Dedifferentiated amniotic fluid mesenchymal stem cell (primary cell): ENCODE measurements at regions not wholly inside any gene's neighbourhood (a gene's known extent, or its start where the extent isn't known, plus 50 kb on each side); places are given as distances from the start of the nearest gene placed in this dataset.
"Not testable (repeated sequence)": the region's sequence is repeated elsewhere in the genome, so short reads cannot be mapped to it uniquely, and the experiment has no call there.

Experiments used
- DNase-seq: peaks from one replicate; pipeline ENCODE4 v3.0.0-alpha.2; 2016; ENCODE audit errors: extremely low spot score

DNA sequence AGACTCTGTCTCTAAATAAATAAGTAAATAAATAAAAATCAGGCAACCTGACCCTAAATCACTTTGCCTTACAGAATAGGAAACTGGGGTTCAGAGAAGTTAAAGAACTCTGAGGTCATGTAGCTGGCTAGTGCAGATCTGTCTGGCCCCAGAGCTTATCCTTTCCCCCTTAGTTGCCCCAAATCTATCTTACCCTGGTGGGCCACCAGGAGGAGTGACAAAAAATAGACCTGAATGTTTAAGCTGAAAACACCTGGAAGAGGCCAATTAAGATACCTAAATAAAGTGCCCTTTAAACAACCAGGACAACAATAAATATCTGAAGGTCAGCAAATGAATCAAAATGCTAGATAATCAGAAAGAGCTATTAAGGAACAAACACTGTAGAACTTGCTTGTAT lies 59.7 kb downstream of the TEX35 start:
- no peak for DNase-seq

DNA sequence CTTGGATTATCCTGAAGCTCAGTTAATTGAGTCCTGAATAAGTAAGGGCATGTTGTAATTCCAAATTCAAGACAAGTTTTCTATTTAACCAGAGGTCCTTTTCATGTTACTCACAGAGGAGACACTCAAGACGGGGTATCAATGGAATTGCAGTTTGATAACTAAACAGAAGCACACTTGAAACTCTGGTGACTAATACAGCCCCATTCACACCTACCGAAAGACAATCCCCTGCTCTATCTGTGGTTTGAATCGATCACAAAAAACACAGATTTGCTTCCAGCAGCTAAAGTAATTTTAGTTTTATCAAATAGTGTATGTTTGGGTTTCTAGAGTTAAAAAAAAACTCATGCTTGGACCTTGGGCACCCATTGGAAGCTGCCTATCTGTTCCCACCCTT lies 60.4 kb downstream of the TEX35 start:
- no peak for DNase-seq

DNA sequence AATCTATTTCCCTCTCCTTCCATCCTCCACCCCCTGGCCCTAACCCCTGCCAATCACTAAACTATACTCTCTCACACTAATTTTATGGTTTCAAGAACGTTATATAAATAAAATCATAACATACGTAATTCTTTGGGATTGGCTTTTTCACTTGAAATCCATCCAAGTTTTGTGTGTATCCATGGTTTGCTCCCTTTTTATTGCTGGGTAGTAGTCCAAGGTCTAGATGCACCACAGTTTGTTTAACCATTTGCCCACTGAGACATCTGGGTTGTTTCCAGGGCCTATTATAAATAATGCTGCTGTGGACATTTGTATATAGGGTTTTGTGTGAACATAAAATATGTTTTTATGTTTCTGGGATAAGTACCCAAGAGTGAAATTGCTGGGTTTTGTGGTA lies 61.4 kb downstream of the TEX35 start:
- DNase-seq, result no peak

DNA sequence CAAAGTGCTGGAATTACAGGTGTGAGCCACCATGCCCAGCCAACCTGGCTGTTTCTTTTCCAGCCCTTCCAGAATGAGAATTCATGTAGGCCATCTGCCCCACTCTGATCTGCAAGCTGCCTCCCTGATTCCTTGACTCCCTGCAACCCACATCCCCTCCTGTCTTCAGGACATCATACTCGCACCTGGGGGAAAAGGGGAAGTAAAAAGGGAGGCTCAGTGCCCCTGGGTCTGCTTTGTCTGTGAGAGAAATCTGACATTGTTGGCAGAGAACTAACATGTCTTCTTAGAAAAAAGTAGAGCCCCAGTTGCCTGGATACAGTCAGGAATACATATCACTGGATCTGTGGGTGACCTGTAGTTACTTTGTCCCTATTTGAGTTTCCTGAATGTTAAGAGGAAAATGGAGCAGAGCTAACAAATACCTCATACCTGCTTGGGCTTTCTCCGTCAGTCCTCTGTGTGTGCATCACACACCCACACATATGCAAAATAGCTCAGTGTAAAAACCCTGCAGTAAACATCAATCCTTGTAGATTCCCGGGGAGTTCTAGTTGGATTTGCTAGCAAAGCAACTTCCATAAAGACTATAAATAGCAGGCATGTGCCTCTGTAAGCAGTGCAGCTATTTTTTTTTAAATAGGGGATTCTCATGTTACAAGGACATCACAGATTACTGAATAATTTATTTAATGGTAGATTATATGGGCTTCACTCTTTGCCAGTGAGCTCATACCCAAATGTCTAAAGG lies 62.9 kb downstream of the TEX35 start:
- no peak for DNase-seq

DNA sequence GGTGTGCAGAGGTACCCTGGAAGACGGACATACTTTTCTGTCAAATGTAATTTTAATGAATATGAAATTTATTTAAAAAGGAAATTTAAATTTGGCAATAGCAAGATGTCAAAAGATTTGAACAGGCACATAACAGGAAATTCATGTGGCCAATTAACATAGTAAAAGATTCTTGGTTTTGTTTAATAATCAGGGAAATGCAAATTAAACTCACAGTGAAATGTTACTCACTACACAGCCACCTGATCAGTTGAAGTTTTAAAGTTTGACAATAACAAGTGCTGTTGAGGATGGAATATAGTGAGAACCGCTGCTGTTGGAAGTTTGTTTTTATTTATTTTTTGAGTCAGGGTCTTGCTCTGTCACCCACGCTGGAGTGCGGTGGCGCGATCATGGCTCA lies 63.9 kb downstream of the TEX35 start:
- no peak for DNase-seq

DNA sequence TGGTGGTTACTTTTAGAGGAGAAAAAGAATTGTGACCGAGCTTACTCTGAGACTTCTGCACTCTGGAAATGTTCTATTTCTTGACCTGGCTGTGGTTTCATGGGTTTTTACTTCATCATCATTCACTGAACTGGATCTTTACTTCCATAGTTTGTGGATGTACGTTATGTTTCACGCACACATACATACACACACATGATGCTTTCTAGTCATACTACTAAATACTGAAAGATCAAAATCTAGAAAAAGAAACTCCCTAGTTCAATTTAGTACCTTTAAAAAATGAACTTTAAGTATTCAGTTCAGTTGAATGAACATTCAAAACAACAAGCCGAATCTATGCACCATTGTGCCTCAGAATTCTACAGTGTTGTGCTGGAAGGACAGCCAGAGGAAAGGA lies 65.0 kb downstream of the TEX35 start:
- DNase-seq, result no peak

DNA sequence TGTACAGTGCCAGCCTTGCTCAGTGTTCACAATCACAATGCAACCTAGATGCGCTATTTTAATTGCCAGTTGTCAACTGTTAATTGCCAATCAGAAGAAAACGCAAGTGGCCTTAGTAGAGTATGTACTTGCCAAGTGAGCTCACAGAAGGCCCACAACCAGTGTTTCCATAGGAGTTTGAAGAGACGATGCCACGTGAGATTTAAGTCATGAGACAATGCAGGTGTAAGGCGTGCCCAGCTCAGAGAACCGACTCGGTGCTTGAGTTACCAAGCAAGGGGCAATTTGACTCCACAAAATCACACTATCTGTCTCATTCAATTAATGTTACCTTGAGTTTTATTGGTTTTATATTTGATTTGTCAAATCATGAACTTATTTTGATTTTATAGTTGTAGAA lies 65.6 kb downstream of the TEX35 start:
- no peak for DNase-seq

DNA sequence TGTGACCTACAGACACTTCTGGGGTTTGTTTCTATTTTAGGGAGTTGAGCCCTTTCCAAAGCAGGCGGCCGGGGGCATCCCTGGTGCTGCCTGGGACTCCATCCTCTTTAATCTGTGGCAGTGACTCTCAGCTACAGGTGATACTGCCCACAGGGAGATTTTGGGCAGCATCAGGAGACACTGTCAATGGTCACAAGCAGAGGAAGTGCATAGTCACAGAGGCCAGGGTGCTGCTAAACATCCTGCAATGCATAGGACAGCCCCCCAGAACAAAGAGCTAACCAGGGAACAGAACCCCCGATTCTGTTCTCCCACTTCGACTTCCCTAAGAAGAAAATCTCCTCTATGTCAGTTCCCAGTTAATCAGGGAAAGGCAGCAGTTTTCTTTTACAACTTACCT lies 66.2 kb downstream of the TEX35 start:
- DNase-seq, result no peak

DNA sequence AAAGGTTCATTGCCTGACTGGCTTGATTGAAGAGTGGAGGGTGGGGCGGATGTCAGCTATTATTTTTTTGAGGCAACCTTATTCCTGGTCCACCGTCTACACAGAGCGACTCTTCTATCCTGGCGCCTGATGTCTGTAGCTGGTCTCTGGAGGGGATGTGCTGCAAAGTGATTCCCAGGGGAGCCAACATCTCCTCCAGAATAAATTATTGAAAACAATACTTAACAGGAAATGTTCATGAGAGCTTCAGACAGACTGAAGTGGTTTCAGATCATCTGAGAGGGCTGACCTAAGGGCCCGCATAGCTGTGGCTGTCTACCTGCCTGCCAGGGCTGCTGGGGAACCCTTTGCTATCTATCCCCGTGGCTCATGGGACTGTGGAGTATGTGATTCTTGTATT lies 66.7 kb downstream of the TEX35 start:
- DNase-seq, result no peak

DNA sequence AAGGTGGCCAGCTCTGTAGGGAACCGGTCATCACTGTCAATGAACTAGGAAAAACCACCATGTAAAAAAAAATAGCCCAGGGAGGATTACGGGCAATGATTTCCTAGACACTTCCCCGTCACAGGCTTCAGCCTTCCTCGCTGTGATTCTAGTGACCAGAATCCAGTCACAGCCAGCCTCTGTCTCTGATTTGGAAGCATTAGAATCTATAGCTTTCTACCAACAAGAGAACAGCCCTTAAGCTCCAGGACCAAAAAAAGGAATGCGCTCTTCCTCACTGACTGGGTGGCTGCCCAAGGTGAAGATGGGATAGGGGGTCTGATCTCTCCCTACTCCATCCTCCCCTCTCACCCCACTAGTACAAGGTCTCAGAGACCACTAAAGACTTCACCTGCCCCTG lies 67.2 kb downstream of the TEX35 start:
- DNase-seq, result no peak

DNA sequence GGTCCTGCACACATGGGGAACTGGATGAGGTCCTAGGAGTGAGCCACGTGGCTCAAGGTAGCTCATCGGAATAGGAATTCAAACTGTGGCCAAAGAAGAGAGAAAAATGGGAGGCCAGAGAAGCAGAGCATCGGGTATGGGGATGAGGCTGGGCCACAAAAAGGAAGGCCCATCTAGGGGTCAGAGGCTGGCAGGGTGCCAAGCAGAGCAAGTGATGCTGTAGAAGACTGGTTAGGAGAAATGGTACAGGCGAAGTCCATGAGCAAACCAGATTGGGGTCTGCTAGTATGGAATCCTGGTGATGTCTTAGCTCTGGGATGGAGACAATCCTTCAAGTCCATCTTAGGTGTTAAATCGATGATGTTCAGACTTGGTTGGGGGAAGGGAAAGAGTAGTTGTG lies 68.0 kb downstream of the TEX35 start:
- DNase-seq, result no peak

DNA sequence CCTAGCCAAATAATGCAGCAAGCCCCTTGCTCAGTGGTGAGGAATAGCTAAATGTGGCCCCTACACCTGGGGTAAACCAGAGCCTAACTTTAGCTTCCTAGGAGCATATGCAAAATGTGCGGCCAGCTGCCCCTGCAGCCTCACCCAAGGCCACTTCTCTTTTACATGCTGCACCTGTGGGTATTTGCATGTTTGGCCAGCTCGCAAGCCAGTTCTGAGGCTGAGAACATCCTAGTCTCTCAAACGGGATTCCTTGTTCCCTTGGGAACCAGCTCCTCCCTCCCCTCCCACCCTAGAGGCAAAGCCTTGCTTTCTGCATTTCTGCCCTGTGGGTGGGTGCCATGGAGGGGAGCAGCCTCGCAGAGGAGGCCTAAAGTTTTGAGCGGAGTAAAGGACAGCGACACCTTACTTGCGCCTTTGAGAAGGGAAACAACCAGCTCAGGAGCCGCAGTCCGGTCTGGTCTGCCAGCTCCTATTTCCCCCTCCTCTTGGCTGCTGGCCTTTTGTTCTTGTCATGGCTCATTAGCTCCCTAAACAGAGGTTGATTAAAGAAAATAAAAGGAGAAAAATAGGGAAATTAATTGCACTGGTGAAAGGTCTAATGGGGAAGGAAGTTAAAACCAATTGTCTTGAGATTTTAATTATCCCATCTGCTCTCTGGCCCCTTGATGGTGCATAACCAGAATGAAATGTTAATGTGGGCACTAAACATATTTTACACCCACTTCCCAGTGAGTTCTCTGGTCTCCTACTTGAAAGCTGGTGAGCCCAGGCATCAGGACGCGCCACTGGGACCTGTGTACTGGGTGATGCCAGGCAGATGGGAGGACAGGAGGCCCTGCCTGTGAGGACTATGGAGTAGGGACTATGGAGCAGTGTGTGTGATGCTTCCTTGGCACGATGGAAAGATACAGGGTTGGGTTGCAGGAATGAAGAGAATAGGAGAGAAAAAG lies 68.7 kb downstream of the TEX35 start:
- DNase-seq, result no peak

DNA sequence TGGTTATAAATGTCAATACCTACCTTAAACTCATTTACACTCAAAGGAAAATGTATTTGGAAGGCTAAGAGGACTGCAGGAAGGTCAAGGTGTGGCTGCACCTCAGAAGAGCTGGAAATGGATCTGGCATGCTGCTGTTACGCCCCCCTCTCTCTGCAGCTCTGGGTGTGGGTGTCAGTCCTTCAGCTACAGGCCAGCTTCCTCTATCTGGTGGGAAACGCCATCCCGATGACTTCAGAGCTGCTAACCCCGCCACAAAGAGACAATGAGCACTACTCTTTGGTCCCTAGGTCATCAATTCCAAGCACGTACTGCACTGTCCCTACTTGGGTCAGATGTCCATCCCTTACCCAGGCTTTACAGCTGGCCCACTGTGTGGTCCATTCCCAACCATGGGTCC lies 74.2 kb downstream of the TEX35 start:
- no peak for DNase-seq

DNA sequence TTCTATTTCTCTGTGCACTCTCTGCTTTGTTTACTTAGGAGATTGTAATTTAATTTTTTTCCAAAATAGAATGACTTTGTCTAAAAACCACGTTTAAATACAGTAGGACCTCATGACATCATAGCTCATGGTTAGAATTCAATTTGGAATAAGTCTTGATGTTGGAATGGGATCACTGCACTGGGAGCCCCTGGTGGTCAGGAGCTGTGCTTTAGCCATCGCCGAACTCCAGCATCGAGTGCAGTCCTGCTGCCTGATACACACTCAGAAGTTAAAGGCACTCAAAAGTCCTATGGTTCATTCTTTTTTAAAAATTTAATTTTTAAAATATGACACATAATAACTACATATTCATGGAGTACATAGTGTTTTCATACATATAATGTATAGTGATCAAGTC lies 75.1 kb downstream of the TEX35 start:
- no peak for DNase-seq

DNA sequence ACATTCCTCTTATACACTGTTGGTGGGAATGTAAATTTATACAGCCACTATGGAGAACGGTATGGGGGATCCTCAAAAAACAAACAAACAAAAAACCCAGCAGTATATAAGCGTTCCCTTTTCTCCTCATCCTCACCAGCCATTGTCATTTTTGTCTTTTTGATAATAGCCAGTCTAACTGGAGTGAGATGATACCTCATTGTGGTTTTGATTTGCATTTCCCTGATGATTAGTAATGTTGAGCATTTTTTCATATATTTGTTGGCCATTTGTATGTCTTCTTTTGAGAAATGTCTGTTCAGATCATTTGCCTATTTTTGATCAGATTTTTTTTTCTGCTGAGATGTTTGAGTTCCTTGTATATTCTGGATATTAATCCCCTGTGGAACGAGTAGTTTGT lies 76.1 kb downstream of the TEX35 start:
- not testable (repeated sequence) for DNase-seq

DNA sequence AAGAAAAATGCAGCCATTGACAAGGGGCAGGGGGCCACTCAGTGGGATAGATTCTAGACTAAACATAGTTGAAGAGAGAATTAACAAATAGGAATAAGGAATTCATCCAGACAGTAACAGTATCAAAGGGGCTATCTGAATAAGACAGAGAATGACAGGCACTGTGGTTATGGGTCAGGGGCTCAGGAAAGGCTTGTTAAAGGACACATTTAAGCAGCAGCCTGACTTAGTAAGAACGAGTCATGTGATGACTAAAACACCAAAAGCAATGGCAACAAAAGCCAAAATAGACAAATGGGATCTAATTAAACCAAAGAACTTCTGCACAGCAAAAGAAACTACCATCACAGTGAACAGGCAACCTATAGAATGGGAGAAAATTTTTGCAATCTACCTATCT lies 78.9 kb downstream of the TEX35 start:
- not testable (repeated sequence) for DNase-seq

DNA sequence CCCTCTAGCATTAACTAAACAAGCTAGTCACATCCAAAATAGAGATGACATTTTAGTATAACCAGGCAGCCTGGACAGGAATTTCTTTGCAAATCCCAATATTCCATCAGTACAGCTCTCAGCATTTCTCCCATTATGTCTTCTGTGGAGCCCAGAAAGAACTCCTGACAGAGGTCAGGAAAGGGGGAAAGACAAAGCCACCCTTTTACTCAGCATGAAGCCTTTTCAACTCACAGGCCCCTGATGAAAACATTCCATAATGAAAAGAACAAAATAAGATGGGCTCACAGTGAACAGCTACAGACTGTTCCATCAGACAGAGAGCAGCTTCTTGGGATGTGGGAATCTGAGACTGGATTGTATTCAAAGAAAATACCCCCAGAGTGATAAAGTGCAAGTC lies 80.6 kb downstream of the TEX35 start:
- no peak for DNase-seq

DNA sequence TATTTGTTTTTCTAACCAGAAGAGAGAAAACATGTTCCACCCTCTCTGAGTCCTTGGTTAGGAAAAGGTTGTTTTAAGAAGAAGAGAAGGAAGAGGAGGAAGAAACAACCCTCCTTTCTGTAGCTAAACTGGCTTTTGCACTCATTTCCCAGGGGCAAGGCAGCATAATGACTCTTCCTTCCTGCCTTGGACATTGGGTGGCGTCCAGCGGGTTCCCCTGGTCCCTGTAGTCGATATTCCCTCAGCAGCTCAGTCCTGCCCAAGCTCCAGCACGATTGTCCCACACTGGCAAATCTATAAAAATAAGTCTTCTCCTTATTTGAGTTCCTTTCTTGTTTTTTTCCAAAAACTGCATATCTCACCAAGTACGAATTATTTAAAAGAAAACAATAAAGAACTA lies 81.2 kb downstream of the TEX35 start:
- no peak for DNase-seq

DNA sequence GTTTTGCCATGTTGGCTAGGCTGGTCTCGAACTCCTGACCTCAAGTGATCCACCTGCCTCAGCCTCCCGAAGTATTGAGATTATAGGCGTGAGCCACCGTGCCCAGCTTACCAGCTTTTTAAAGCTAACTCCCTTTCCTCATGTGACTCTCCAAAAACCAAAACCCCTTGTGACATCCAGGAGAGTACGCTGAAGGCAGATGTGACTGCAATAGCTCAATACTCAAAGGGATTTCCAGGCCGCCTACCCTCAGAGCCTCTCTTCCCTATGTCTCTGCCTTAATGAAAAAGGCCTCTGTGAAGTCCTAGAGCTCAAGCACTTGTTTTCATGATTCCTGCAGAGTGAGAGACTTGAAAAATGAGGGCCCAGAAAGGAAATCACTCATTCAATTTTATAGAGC lies 82.6 kb downstream of the TEX35 start:
- no peak for DNase-seq

DNA sequence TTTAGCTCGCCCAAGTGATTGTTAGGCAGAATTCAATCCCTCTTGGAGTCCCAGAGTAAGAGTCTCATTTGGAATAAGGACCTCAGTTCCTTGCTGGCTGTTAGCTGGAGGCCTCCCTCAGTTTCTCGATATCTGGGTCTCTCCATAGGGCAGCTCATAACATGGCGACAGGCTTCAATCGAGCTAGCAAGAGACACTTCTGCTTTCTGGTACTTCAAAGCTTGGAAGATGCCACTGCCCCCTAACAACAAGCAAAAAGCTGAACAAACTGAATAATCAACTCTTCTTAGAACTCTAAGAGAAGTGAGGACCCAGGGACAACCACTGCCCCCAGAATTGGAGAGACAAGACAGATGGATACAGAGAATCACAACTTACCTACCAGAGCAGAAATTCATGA lies 86.2 kb downstream of the TEX35 start:
- no peak for DNase-seq

DNA sequence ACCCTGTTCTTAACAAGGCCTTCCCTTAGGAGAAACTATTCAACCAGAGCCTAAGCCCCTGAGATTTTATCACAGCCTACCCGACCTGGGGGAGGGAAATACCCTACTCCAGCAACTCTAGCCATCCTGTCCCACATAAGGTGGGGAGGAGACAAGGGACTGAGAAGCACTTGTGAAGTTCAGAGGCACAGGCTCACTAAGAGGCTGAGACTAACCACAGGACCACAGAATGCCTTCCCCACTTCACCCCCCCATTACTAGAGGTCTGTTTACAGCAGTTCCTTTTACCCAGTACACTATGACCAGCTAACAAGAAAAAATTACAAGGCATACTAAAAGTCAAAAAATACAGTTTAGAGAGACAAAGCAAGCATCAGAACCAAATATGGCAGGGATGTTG lies 86.8 kb downstream of the TEX35 start:
- no peak for DNase-seq

DNA sequence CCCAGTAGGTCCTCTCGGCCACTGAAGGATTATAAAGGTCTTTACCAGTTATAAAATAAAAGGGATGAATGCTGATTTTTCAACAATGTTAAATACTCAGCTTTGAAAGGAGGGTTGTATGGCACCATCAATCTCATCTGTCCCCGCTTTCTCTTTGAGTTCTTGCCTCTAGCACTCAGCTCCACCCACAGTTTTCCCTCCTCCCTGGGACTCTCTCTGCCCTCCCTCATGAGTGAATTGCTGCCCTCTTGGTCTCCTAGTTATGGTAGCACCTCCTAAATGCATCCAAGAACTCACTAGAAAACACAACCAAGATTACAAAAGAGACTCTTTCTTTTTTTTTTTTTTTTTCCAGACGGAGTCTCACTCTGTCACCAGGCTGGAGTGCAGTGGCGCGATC lies 91.0 kb downstream of the TEX35 start:
- no peak for DNase-seq

DNA sequence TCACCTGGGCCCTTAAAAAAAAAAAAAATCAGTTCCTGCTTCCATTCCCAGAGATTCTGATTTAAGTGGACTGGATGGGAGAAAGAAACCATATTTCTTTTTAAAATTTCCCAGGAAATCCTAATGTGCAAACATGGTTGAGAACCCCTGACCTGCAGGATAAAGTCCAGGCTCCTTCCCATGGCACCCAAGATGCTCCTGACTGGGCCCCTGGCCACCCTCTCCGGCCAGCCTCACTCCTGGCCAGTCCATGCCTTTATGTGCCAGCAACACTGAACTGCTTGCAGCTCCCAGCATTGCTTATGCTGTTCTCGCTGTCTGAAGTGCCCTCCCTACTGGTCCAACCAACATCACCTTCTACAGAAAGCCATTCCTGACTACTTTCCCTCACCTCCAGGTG lies 93.9 kb downstream of the TEX35 start:
- no peak for DNase-seq
